CD4-positive, alpha-beta T cell treated with Interleukin-10 for 1 hour (primary cell): ENCODE measurements at regions not wholly inside any gene's neighbourhood (a gene's known extent, or its start where the extent isn't known, plus 50 kb on each side); places are given as distances from the start of the nearest gene placed in this dataset.
"Not testable (repeated sequence)": the region's sequence is repeated elsewhere in the genome, so short reads cannot be mapped to it uniquely, and the experiment has no call there.

Experiments
- DNase-seq: peaks from one replicate; pipeline ENCODE4 v3.0.0-alpha.2; 2020

- not testable (repeated sequence) for DNase-seq
These were observed 69.1 kb upstream of the ZNF91 start for GRCh38 chr19:23464349-23464748.

- DNase-seq: no peak
These were observed 65.8 kb upstream of the ZNF91 start for GRCh38 chr19:23461120-23461519.

GRCh38 chr19:23460656-23461055, 65.4 kb upstream of the ZNF91 start:
- no peak for DNase-seq
